Prostate gland (tissue), 2 donors: ENCODE measurements at regions not wholly inside any gene's neighbourhood (a gene's known extent, or its start where the extent isn't known, plus 50 kb on each side); places are given as distances from the start of the nearest gene placed in this dataset.

Experiments used
- POLR2A ChIP-seq: fragments of 450-650 bp; IDR thresholded peaks from one replicate; pipeline ENCODE4 v1.6.1; 2016; ENCODE audit warnings: antibody characterized with exemption, mild to moderate bottlenecking
- TF ChIP-seq, protein P1 (sequence below), 4 experiments: fragments of 200-600 bp in 2 of 4; fragments of 450-650 bp in 2 of 4; sonication (generic) in 2 of 4; IDR thresholded peaks; 1 replicate in 3 of 4; 2 replicates in 1 of 4; pipeline ENCODE4 v1.5.1; 2016 to 2019; ENCODE audit warnings: antibody characterized with exemption in 4 of 4, mild to moderate bottlenecking in 2 of 4, moderate library complexity in 2 of 4

DNA sequence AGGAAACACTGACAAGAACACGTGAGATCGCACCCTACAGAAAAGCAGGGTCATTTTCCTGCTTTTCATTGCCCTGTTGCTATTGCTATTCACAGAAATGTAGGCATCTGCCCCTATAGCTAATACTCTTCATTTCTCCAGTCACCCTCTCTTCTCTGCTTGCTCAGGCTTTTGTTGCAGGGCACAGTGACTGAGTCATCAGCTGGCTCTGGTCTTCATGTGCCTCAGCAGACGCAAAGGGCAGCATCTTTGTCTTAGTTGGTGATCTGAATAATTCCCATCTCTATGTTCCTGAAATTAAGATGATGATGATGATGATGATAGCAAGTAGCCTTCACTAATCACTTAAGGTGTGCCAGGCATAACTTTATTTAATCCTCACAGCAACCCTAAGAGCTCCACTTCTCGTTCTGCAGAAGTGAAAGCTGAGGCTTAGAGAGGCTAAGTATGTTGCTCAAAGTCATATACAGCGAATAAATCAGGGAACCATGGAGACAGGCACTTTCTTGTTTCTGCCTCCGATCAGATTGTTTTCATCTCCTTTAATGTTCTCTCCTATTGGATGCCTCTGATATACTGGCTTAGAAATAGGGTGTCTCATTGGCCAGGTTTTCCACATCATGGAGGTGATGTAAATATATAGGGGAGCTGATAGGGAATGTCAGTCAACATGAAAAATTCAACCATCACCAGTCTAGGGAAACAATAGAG, 133.0 kb upstream of the STK32A start:
- no peak for TF ChIP-seq POLR2A
- TF ChIP-seq, protein P1, sequence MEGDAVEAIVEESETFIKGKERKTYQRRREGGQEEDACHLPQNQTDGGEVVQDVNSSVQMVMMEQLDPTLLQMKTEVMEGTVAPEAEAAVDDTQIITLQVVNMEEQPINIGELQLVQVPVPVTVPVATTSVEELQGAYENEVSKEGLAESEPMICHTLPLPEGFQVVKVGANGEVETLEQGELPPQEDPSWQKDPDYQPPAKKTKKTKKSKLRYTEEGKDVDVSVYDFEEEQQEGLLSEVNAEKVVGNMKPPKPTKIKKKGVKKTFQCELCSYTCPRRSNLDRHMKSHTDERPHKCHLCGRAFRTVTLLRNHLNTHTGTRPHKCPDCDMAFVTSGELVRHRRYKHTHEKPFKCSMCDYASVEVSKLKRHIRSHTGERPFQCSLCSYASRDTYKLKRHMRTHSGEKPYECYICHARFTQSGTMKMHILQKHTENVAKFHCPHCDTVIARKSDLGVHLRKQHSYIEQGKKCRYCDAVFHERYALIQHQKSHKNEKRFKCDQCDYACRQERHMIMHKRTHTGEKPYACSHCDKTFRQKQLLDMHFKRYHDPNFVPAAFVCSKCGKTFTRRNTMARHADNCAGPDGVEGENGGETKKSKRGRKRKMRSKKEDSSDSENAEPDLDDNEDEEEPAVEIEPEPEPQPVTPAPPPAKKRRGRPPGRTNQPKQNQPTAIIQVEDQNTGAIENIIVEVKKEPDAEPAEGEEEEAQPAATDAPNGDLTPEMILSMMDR (IDR thresholded peaks at IDR 0.05): no peak
